Esophagus squamous epithelium (tissue), 4 donors: ENCODE measurements at regions not wholly inside any gene's neighbourhood (a gene's known extent, or its start where the extent isn't known, plus 50 kb on each side); places are given as distances from the start of the nearest gene placed in this dataset.

Experiments
- CTCF ChIP-seq, 6 experiments: fragments of 450-650 bp in 4 of 6; fragments of 200-600 bp in 2 of 6; sonication (generic) in 2 of 6; IDR thresholded peaks; one replicate each; pipeline ENCODE4 v1.5.1; 2016 to 2019; ENCODE audit warnings: antibody characterized with exemption in 6 of 6, mild to moderate bottlenecking in 4 of 6, moderate library complexity in 4 of 6
- POLR2A ChIP-seq, 4 donors: fragments of 450-650 bp; IDR thresholded peaks; one replicate each; pipeline ENCODE4 v1.6.1; 2017; ENCODE audit warnings: antibody characterized with exemption in 4 of 4, mild to moderate bottlenecking in 4 of 4, moderate library complexity in 3 of 4

- TF ChIP-seq POLR2A (IDR thresholded peaks at IDR 0.05): no peak
- TF ChIP-seq CTCF (IDR thresholded peaks at IDR 0.05): no peak
Observed at GRCh38 chr3:109774108-109774507, 436.8 kb upstream of the DPPA4 start.
